Fibroblast of mammary gland (primary cell): ENCODE measurements at regions not wholly inside any gene's neighbourhood (a gene's known extent, or its start where the extent isn't known, plus 50 kb on each side); places are given as distances from the start of the nearest gene placed in this dataset.

Source experiments
- DNase-seq: peaks from one replicate; pipeline ENCODE4 v3.0.0-alpha.2; 2010; ENCODE audit warnings: low read depth
- H3K4me3 ChIP-seq: 2 replicates; pipeline ENCODE4 v1.5.1; 2011; ENCODE audit warnings: low read depth, mild to moderate bottlenecking, low read length, moderate library complexity; ENCODE audit not compliant: control insufficient read depth
- TF ChIP-seq, protein P1 (sequence below): conservative IDR thresholded peaks from 2 replicates; pipeline ENCODE4 v1.5.1; 2011; ENCODE audit warnings: low read depth, low read length, inconsistent platforms; ENCODE audit not compliant: control insufficient read depth, insufficient read depth

DNA sequence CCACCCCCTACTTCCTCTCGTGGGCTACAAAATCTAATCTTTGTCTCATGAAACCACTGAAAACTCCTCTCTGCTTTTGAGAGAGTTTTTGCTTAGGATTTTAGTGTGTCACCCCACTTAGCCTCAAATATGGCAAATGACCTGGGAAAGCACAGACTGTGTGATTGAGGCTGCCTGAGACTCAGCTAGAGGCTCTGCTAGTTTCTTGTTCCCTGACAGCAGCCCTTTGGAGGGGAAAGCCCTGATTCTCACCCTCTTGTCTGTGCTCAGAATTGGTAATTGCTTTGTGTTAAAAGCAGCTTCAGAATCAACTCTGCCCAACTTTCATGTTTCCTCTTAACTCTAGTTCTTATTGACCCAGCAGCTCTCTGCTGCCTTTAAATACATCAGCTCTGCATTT is 85.6 kb upstream of the ZP4 start:
- no peak overlapping the region for H3K4me3 ChIP-seq
- TF ChIP-seq, protein P1, sequence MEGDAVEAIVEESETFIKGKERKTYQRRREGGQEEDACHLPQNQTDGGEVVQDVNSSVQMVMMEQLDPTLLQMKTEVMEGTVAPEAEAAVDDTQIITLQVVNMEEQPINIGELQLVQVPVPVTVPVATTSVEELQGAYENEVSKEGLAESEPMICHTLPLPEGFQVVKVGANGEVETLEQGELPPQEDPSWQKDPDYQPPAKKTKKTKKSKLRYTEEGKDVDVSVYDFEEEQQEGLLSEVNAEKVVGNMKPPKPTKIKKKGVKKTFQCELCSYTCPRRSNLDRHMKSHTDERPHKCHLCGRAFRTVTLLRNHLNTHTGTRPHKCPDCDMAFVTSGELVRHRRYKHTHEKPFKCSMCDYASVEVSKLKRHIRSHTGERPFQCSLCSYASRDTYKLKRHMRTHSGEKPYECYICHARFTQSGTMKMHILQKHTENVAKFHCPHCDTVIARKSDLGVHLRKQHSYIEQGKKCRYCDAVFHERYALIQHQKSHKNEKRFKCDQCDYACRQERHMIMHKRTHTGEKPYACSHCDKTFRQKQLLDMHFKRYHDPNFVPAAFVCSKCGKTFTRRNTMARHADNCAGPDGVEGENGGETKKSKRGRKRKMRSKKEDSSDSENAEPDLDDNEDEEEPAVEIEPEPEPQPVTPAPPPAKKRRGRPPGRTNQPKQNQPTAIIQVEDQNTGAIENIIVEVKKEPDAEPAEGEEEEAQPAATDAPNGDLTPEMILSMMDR = no peak
- DNase-seq = no peak

DNA sequence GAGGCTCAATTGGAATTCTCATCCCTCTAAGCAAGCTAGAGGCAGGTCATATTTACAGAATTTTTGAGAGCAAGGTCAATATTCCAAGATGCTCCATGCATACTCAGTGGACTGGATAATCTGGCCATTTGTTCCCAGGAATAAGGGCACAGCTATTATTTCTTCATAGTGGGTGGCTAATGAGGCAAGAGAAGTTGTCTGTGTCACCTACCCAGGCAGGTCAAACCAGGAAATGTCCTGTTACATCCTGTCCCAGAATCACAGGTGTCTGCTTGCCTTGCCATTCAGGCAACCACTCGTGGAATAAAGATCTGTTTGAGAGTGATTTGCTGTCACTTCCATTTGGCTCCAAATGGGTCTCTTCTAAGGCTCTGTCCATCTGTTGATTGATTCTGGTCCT is 85.2 kb upstream of the ZP4 start:
- no peak for DNase-seq
- TF ChIP-seq, protein P1 = no peak
- H3K4me3 ChIP-seq = no peak overlapping the region

DNA sequence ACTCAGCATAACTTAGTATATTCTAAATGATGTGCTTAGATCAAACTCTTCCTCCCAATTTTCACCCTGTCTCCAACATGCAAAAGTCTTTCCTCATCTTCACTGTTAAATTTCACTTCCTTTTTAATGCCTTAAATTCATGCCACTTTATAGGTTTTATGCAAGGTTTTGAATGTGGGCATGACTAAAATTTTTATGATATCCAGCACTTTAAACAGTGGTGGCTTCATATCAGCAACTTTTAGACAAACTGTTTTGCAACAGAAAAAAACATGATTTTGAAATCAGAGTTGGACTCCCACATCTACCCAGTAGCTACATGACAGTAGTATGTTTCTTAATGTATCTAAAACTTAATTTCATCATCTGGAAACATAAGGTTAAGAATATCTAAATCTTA is 84.7 kb upstream of the ZP4 start:
- TF ChIP-seq, protein P1 = no peak

DNA sequence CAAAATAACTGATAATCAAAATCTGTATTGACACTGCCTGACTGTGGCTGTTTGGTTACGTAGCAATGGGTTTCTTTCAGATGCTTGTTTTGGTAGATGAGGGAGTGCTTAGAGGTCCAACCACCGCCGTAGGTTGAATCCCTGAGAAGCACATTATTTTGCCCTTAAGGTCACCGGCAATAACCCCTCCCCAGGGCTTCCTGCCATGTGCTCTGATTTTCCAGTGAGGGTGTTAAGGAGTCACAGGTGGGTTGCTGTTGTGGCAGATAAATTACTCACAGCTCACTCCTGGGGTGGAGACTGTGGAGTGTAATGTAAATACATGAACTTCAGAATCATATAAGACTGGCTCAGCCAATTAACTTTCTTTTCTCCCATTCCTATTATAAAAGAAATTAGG is 81.5 kb upstream of the ZP4 start:
- H3K4me3 ChIP-seq = no peak overlapping the region

More for the DNA sequence above, 84.7 kb upstream of the ZP4 start:
- no peak for DNase-seq
- H3K4me3 ChIP-seq = no peak overlapping the region

DNA sequence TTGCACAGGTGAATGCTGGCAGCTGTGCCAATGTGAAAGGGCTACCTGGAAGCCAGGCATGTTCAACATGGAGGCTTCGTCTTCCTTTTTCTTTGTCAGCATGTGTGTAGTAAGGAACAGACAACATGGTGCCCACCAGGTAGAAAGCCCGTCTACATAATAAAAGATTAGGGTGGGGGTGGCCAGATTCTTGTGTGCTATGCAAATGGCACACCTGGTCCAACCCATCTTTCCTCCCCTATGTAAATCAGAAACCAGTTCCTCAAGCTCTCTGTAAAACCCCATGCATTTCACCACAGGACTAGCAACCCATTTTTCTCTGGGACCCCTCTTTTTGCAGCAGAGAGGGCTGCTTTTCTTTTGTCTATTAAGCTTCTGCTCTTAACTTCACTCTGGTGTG is 72.3 kb upstream of the ZP4 start:
- DNase-seq = no peak
- TF ChIP-seq, protein P1 = no peak
- no peak overlapping the region for H3K4me3 ChIP-seq

More for the DNA sequence above, 81.5 kb upstream of the ZP4 start:
- DNase-seq = no peak
- TF ChIP-seq, protein P1 = no peak

DNA sequence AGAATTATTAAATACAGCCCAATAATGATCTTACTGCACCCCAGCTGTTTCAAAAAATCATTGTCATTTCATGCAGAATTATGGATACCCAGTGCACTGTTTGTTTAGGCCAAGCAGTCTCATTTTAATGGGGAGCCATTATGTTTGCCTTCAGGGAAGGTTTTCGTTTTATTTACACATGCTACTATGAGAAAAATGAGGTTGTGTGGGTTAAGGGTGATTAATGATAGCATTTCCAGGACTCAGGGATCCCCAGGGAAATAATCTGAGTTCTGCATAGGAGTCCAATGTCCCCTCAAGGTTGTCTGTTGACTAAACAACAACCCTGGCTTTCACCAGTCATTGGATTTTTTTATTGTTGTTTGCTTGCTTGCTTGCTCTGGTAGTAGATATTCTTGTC is 71.0 kb upstream of the ZP4 start:
- TF ChIP-seq, protein P1 = no peak
- no peak overlapping the region for H3K4me3 ChIP-seq
- no peak for DNase-seq

DNA sequence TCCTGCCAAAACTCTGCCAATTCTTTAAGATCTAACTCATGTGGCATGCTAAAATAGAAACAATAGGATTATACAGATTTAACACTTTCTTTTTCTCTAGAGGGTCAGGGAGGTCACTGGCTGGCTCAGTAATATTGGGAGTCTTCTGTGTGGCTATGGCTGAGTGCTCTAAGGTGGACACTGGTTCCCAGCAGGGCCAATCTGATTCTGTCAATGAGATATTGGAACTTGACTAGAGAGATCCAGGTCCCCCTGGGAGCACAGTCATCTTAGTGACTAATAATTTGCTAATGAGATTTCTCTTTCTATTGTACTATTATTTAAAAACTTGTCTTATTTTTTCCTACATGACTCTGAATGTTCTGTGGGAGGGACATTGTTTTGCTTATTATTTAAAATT is 69.1 kb upstream of the ZP4 start:
- no peak for DNase-seq
- TF ChIP-seq, protein P1 = no peak

More for the DNA sequence above, 69.1 kb upstream of the ZP4 start:
- H3K4me3 ChIP-seq = no peak overlapping the region
